CD4-positive, alpha-beta T cell treated with Interleukin-2 at 100 ng/mL for 4 hours (primary cell): ENCODE measurements at regions not wholly inside any gene's neighbourhood (a gene's known extent, or its start where the extent isn't known, plus 50 kb on each side); places are given as distances from the start of the nearest gene placed in this dataset.
"Not testable (repeated sequence)": the region's sequence is repeated elsewhere in the genome, so short reads cannot be mapped to it uniquely, and the experiment has no call there.

Source experiments
- DNase-seq: peaks from one replicate; pipeline ENCODE4 v3.0.0-alpha.2; 2020; ENCODE audit warnings: low spot score

DNA sequence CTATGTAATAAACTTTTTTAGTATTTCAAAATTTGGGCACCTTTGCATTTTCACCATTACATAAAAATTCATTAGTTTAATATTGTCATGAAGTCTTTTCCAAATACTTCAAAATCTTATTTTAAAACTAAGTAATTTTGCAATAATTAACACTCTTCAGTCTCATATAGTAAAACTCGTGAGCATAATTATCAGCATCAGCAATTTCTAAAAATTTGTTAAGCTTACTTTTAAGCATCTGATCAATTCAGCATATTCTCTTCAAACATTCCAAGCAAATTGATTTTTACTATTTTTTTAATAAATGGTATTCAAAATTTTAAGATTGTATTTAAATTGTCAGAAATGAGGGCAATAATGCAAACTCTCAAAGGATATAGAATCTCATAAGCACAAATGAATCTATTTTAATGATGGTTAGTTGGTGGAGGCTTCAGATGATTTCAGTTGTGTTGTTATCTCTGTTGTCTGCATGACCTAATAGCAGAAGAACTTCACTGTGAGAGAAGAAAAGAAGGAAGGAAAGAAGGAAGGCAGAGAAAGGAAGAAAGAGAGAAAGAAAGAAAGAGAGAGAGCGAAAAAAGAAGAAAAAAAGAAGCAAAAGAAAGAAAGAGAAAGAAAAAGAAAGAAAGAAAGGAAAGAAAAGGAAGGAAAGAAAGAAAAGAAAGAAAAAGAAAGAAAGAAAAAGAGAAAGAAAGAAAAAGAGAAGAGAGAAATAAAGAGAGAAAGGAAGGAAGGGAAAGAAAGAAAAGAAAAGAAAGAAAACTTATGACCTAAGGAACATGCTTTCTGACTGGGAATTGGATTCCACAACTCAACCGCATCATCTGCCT lies 860.5 kb downstream of the NCAM2 start:
- DNase-seq: no peak

DNA sequence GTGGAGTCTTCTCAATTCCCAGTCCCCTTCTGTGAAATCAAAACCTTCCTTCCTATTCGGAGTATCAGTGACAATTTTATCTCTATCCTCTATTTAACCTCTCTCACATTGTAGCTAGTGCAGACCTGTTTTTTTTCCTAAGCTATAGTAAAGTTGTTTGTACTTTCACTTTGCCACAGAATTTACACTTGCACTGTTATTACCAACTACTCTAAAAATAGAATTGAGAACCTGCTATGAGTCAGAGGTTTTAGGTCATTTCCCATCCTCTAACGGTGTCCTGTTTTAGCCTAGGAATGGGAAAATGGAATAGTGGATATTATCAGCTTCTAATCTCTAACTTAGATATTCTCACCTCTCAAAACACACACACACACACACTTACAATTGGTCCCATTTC lies 862.7 kb downstream of the NCAM2 start:
- DNase-seq: no peak

DNA sequence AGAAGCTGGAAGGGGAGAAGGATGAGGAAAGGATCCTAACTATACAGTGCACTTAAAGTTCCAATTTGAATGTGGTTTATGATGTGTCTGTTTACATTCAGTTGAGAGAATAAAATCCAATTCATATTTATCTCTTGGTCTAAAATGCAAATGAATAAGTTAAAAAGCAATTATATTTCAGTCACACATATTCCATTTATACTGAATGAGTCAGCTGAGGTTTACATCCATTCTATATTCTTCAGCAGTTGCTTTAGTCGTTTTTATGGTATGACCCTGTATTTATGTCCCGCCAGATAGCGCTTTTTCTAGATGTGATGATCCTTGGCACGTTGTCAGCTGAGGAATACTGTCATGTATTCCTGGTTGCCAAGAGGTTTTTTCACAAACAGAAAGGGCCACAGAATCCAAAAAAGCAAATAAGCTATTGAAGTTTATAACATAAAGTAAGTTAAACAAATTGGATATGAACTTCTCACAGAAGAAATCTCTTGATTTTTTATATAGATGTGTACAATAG lies 866.2 kb downstream of the NCAM2 start:
- DNase-seq: no peak

DNA sequence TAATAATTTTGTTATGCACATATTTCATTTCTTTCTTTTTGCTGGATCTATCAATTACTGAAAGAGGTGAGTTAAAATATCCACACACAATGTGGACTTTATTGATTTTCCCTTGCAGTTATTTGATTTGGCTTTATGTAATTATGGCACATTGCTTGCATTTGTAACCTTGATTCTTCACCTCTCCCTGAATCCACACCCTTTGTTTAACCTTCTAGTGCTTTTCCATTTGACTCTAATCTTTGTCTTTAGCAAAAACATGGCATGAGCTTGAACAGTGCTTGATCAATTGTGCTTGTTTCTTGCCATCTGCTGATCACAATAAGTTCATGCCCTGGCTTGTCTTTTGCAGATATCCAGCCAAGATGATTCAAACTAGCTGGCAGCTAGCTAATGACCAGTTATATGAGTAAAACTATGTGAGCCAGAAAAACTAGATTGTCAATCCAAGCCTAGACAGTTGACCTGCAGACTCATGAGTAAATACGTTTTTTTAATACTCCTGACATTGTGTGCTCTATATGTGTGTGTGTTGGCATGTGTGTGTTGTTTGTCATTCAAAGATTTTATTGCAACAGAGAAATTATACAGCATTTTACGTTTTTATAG lies 899.2 kb downstream of the NCAM2 start:
- no peak for DNase-seq

DNA sequence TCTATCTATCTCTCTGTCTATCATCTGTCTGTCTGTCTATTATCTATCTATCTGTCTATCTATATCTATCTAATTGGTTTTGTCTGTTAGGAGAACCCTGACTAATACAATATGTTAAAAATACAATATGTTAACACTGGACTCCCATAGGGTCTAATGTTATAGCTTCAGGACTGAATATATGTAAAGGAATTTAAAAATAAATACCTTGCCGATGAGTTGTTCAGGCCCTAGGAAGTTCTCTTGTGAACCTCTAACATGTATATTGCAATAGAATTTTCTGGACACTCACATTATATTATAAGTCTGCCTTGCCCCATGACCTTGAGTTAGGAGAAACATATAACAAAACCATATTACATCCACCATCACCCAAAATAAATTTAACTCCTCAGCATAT lies 900.6 kb downstream of the NCAM2 start:
- no peak for DNase-seq

DNA sequence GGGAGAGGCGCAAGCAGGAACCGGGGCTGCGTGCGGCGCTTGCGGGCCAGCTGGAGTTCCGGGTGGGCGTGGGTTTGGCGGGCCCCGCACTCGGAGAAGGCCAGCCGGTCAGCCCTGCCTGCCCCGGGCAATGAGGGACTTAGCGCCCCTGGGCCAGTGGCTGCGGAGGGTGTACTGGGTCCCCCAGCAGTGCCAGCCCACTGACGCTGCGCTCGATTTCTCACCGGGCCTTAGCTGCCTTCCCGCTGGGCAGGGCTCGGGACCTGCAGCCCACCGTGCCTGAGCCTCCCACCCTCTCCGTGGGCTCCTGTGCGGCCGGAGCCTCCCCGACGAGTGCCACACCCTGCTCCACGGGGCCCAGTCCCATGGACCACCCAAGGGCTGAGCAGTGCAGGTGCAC lies 904.2 kb downstream of the NCAM2 start:
- DNase-seq: not testable (repeated sequence)

DNA sequence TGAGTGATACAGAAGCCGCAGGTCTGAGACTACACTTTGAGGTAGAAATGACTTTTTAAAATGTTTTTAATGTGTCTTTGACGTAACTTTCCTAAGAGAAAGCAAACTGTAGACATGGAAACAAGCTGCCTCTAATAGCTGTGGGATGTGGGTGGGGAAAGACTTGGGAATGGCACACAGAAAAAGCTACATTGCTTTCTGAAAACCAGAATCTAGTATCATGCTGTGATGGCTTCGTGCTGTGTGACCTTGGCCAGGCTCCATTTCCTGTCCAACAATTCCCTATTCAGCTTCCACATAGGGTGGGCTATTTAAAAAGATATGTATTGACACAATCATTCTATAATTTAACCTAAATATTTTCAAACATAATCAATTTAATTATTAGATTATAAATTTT lies 909.1 kb downstream of the NCAM2 start:
- DNase-seq: no peak

DNA sequence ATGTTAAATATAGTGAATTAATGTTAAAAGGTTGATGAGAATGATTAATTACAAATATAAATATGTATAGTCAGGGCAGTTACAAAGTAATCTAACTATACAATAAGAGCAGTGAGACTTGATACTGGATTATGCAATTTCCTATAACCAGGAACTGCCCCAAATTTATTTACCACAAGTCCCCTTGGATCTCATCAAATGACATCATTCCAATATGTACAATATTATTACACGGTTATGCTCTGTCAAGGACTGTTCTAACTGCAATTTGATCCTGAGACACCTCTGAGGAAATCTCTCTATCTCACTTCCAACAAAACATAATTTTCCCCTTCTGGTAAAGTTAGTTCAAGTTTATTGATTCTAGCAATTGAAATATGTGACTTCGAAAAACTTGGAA lies 917.6 kb downstream of the NCAM2 start:
- DNase-seq: no peak

DNA sequence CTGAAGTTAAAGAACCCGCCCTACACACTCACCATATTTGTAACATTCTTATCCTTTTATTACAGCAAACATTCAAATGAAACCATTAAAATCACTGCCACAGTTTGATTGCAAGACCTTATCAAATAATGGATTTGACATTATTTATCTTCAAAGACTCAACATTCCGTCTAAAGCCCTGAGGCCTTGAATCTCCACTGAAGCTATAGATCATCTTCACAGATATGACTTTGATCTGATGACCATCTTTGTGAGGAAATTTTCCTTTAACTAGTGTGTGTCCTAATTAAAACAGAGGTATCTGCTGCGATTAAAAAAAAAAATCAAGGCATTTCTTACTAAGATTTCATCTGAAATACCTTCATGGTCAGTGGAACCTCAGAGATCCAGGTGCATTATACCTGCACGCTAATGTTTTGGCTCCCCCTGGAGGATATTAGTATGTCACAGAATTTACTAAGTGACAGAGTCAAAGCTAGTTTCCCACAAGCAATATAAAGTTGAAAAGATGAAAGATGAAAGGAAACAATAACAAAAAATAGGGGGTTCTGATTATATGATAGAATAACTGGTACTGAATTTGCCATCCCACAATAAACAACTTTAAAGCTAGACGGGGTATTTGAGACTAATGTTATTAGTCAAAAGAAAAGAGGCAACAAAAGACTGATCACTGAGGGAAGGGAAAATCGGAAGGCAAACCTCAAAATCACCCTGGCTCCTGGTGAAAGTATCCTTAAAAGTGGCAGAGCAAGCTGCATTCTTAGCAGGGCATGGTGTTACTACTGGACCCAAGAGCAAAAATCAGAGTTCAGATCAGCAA lies 923.4 kb downstream of the NCAM2 start:
- no peak for DNase-seq

DNA sequence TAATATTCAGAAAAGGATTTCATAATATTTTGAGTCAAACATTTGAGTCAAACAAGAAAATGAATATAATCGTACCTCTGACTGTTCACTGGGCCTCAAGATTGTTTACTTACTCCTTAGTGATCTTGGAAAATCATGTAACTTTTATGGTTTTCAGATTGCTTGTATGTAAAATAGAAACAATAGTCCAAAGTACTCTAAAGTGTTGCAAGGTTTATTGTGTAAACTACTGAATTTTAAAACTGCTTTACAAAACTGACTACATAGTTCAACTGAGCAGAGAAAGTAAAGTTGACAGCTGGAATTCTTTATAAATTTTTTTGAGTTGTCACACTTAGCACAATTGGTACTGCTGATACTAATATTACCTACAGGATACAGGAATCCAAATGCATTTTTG lies 931.0 kb downstream of the NCAM2 start:
- DNase-seq: no peak

DNA sequence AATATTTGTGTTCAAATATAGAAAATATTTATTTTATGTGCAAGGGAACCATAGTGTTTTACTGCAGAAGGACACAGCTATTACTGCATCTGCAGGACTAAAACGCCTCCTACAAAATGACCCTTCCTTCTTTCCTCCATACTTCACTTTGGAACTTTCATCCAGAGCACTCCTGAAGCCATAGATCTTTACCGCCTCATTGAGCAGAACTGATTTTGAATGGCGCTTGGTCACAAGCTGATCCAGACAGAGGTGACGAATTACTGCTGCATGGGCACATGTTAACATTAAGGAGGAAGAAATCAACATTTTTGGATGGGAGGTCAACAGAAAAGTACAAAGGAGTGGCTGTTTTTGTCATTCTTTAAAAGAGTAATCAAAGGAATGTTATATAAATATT lies 931.6 kb downstream of the NCAM2 start:
- no peak for DNase-seq

DNA sequence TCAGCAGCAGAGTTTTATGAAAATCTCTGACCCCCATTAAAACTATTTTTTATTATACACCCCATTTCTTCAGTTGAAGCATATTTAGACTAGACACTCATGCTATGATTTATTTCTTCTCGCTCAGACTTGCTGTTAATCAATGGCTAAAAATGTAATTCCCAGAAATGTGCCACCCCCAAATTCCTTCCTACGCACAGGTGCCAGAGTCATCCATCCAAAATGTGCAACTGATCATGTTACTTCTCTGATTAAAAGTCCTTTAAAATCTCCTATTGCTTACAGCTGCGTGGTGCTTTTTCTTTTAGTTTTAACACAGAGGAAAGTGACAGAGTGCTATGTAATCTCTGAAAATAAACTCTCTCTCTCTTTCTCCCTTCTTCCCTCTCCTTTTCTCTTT lies 954.4 kb downstream of the NCAM2 start:
- DNase-seq: no peak

DNA sequence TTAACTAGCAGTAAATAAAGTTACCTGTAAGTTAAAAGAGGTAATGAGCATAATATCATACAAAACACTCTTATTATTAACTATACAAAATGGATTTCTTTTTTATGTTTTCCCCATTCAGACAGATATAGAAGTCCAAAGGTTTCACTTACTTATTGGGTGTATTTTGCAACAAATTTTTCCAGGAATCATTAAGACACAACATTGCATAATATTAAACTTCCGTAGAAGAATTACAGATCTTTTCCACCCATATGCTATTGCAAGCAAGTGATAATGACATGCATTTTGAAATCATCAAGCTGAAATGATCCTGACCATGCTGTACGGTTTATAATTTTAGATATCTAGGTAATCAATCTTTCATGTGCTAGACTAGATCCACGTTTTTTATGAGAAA lies 957.0 kb downstream of the NCAM2 start:
- no peak for DNase-seq

DNA sequence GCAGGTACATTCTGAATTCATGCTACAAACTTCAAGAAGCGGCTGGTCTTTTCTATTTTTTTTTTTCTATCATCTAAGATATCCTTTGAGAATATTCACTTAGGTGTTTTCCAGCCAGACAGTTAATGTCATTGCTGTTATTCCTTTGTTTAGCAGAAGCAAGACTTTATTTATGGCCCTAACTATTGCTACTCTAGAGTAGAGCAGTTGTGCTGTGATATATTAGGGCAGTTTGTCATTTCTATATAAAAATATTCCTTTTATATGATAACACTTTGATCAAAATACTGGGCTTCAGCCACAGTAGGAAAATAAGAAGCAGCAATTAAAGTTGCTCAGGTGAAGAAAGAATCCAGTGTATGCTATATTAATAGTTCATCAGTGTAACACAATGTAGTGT lies 959.3 kb downstream of the NCAM2 start:
- DNase-seq: no peak

DNA sequence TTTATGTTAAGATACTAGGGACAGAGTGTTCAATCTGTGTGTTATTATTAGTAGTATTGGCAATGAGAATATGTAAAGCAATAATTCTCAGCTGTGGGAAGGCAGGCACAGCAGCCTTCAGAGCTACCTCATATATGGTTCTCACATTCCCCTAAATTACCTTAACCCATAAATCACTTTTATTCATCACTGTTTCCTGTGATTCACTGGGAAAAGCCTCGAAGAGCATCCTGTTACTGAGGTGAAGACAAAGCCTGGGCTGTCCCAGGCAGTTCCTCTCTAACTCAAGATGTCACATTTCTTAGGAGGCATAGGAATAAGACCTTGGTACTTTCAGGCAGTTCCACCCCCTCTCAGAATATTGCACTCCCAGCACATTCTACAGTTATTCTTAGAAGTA lies 965.7 kb downstream of the NCAM2 start:
- no peak for DNase-seq

DNA sequence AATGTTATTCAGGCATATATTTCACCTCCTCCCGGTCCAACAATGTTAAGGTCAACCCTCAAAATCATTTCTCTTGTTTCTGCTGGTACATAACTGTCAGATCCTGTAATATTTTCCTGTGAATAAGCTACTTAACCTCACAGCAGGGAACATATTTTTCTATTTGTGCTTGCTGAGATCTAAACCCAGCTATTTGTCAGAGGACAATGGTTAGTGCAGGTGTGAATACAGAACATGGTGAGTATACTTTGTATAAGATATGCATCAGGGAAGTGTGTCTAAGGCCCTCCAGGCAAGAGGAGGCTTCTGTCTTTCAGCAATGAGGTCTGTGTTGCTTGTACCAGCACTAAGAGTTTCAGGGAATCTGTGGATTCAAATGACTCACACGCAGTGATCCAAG lies 970.6 kb downstream of the NCAM2 start:
- DNase-seq: no peak

DNA sequence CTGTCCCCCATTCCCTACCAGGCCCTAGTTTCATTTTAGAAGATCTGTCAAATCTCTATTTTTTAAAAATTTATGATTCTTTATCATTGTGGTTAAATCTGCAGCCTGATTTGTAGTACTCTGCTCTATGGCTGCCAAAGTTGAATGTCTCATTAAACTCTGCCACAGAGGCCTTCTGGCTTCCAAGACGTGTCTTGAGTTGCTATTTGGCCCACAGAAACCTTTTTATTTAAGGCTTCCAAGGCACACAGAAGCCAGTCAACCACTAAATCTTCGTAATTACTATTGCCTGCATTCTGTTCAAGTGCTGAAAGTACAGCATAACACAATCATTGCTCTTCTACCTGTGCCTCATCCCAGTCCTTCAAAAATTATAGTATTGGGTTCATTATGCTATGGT lies 971.0 kb downstream of the NCAM2 start:
- DNase-seq: no peak

DNA sequence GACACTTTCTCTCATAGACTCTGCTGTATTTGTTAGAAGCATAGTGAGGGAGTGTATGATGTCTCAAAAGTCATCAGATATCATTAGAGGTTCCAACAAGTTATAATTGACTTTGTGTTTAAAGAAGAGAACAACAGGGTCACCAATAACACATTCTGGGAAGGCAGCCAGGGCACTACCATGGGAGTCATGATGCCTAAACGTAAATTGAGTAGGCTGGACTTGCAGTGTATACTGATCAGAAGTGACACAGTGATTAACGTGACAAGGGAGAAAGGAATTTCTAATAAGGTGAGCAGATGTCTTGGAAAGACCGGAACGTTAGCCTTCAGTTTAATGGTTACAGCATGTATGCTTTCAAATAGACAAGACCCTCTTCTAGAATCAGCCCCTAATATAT lies 973.2 kb downstream of the NCAM2 start:
- DNase-seq: no peak

DNA sequence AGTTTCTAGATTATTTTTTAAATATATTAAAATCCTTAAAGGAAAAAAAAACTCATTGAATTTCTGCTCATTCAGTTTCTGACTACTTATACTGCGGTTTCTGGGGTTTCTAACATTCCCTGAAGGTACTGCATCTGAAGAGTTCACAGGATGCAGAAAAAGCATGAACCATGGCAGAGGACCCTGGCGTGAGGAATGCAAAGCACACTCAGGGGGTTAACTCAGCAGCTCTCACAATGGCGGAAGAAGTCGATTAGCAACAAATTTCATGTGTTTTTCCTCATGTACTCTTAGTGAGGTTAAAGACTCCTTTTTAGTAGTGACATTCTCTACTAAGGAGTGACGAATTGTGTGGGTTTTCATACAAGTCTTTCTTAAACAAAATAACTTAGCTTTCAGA lies 975.6 kb downstream of the NCAM2 start:
- no peak for DNase-seq

DNA sequence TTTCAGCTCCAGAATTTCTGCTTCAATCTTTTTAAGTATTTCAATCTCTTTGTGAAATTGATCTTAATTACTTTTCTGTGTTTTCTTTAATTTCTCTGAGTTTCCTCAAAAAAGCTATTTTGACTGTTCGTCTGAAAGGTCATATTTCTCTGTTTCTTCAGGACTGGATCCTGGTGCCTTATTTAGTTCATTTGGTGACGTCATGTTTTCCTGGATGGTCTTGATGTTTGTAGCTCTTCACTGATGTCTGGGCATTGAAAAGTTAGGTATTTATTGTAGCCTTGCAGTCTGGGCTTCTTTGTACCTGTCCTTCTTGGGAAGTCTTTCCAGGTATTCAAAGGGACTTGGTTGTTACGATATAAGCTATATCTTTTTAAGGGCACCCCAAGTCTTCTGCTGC lies 998.7 kb downstream of the NCAM2 start:
- no peak for DNase-seq

DNA sequence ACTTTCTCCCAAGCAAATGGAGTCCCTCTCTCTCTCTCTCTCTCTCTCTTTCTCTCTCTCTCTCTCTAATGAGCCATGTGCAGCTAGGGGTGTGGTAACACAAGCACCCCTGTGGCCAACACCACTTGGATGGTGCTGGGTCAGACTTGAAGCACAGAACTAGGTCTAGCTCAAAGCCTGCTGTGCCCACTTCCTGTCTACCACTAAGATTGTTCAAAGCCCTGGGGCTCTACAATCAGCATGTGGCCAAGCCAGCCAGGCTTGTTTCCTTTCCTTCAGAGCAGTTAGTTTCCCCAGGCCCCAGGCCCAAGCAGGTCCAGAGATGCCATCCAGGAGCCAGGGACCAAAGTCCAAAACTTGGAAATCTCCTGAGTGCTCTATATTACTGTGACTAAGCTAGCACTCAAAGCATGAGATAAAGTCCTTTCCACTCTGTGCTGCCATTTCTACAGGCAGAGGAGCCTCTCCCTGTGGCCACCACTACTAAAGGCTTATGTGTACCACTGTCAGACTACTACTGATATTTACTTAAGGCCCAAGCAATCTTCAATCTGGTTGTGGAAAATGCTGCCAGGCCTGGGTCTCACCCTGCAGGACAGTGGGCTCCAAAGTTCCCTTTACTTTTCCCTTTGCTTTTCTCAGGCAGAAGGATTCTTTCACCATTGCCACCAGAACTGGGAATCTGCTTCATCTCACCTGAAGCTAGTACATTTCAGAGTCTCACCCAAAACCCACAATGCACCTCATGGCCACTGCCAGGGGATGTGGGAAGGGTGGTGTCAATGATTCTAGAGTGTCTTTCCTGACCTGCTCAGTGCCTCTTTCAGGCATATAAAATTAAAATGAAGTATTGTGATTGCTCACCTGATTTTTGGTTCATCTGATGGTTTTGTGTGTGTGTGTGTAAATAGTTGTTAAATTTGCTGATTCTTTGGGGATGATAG lies 999.5 kb downstream of the NCAM2 start:
- DNase-seq: no peak

DNA sequence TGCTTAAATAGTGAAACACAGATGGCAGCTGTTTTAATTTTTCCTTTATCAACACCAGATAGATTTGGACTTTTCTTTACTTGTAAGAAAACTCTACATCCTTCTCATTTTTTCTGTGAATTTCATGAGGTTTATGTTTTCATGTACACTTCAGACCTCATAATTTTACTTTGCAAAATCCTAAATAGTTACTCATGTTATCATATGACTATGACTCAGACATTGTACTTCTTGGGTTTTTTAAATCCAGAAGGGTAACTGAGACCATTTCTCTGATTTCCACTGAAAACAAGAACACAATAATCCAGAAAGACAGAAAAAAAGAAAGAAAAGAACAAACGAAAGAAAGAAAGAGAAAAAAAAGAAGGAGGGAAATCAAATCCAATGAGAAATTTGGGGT lies 1021.6 kb downstream of the NCAM2 start:
- no peak for DNase-seq
